CD4-positive, alpha-beta memory T cell (primary cell): ENCODE measurements at regions not wholly inside any gene's neighbourhood (a gene's known extent, or its start where the extent isn't known, plus 50 kb on each side); places are given as distances from the start of the nearest gene placed in this dataset.

Experiments used
- CTCF ChIA-PET: fragments of 350-600 bp; sonication (Branson Sonifier 250); formaldehyde crosslinking; loops from one replicate; lab custom pipeline; 2021; ENCODE audit warnings: inconsistent platforms; ENCODE audit not compliant: partially characterized antibody; lab: Charles Lee
- POLR2A ChIA-PET: fragments of 350-600 bp; sonication (Branson Sonifier 250); formaldehyde crosslinking; loops from one replicate; lab custom pipeline; 2021; ENCODE audit not compliant: partially characterized antibody; lab: Charles Lee
- DNase-seq, 5 donors: peaks; one replicate each; pipeline versions ENCODE4 v3.0.0 to v3.0.0-alpha.2; 2020 to 2022; ENCODE audit warnings: mixed read lengths in 1 of 5
- H3K27ac ChIP-seq: one replicate; pipeline ENCODE4 v1.7.0; 2013; ENCODE audit warnings: low read depth, low read length
- H3K27me3 ChIP-seq: 2 replicates; pipeline ENCODE4 v1.7.0; 2013; ENCODE audit warnings: mild to moderate bottlenecking, low read length, moderate library complexity; ENCODE audit not compliant: insufficient read depth
- H3K36me3 ChIP-seq: 2 replicates; pipeline ENCODE4 v1.7.0; 2013; ENCODE audit warnings: mild to moderate bottlenecking, low read length, moderate library complexity; ENCODE audit not compliant: insufficient read depth
- H3K4me1 ChIP-seq: 2 replicates; pipeline ENCODE4 v1.7.0; 2013; ENCODE audit warnings: mild to moderate bottlenecking, low read length, moderate library complexity; ENCODE audit not compliant: insufficient read depth
- H3K4me3 ChIP-seq, 2 donors: one replicate each; pipeline ENCODE4 v1.7.0; 2013; ENCODE audit warnings: low read length in 2 of 2, mild to moderate bottlenecking in 1 of 2
- H3K9me3 ChIP-seq, 2 donors: one replicate each; pipeline ENCODE4 v1.7.0; 2013; ENCODE audit warnings: low read length in 2 of 2, control low read depth in 1 of 2; ENCODE audit not compliant: control insufficient read depth in 1 of 2
- H3K27ac Mint-ChIP-seq, 7 donors: one replicate each; pipeline ENCODE4 v1.8.0; 2020 to 2021; ENCODE audit warnings: mixed read lengths in 7 of 7, mild to moderate bottlenecking in 6 of 7, inconsistent platforms in 3 of 7, moderate library complexity in 3 of 7
- H3K27me3 Mint-ChIP-seq, 2 donors: one replicate each; pipeline ENCODE4 v1.8.0; 2020 to 2021; ENCODE audit warnings: mixed read lengths in 2 of 2
- H3K36me3 Mint-ChIP-seq, 2 donors: one replicate each; pipeline ENCODE4 v1.8.0; 2020 to 2021; ENCODE audit warnings: mixed read lengths in 2 of 2, inconsistent platforms in 1 of 2, mild to moderate bottlenecking in 1 of 2
- H3K4me1 Mint-ChIP-seq, 4 donors: one replicate each; pipeline ENCODE4 v1.8.0; 2020 to 2021; ENCODE audit warnings: mixed read lengths in 4 of 4, mild to moderate bottlenecking in 1 of 4
- H3K4me3 Mint-ChIP-seq, 8 donors: one replicate each; pipeline ENCODE4 v1.8.0; 2020 to 2021; ENCODE audit warnings: mixed read lengths in 8 of 8, mild to moderate bottlenecking in 7 of 8, moderate library complexity in 6 of 8, inconsistent platforms in 3 of 8
- H3K9me3 Mint-ChIP-seq, 8 donors: one replicate each; pipeline ENCODE4 v1.8.0; 2020 to 2021; ENCODE audit warnings: mixed read lengths in 8 of 8, mild to moderate bottlenecking in 5 of 8, inconsistent platforms in 3 of 8, moderate library complexity in 1 of 8
- intact Hi-C: fragments of 100-400 bp; cut with micrococcal nuclease; formaldehyde crosslinking; loops from one replicate; pipeline ENCODE4 v1.15.1; 2023

DNA sequence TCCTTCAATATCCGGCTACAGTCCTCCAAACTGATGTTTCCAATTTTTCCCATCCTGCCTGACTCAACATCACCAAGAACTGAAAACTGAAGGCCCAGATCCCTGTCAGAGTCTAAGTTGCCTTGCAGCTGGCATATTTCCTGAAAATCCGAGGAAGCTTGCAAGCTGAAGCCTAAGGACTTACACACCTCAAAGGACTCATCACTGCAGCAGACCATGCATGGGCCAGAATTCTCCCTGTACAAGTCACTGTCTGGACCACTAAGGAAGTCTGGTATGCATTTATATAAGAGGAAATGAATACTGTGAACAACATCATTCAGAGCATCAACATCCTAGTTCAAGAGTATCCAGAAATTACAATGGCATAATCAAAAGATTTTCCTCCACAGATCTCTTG, 548.8 kb upstream of the MDFIC2 start:
- no peak overlapping the region for H3K27ac ChIP-seq
- H3K27ac Mint-ChIP-seq: no peak overlapping the region
- CTCF ChIA-PET: no interaction called here
- peaks cover 7% of the 10 kb centered on the region in 2 donors for H3K27me3 Mint-ChIP-seq
- H3K4me3 Mint-ChIP-seq: no peak overlapping the region
- POLR2A ChIA-PET: no interaction called here
- H3K9me3 ChIP-seq: no peaks in the 10 kb centered on the region
- intact Hi-C loops: no loop called here
- H3K4me3 ChIP-seq: no peak overlapping the region
- no peaks in the 10 kb centered on the region for H3K36me3 ChIP-seq
- DNase-seq: no peak
- H3K4me1 Mint-ChIP-seq: no peaks in the 10 kb centered on the region
- H3K36me3 Mint-ChIP-seq: no peaks in the 10 kb centered on the region
- peaks cover 5% of the 10 kb centered on the region for H3K27me3 ChIP-seq
- H3K9me3 Mint-ChIP-seq: peaks cover 0 to 6% (median 4%) of the 10 kb centered on the region in 8 donors
- no peaks in the 10 kb centered on the region for H3K4me1 ChIP-seq

GRCh38 chr3:70857916-70858315, 545.5 kb upstream of the MDFIC2 start:
- Histone ChIP-seq H3K27ac (no peak overlapping the region), H3K4me3 (no peak overlapping the region), H3K36me3 (no peaks in the 10 kb centered on the region), H3K4me1 (no peaks in the 10 kb centered on the region), H3K9me3 (no peaks in the 10 kb centered on the region), H3K27me3 (no peaks in the 10 kb centered on the region)
- Mint-ChIP-seq H3K36me3 (no peaks in the 10 kb centered on the region), H3K27me3 (peaks cover 5 to 11% of the 10 kb centered on the region in 2 donors), H3K27ac (no peak overlapping the region), H3K9me3 (no peaks in the 10 kb centered on the region), H3K4me1 (peaks cover 0 to 5% (median 0%) of the 10 kb centered on the region in 4 donors), H3K4me3 (no peak overlapping the region)
- POLR2A ChIA-PET: no interaction called here
- intact Hi-C loops: no loop called here
- DNase-seq: no peak
- CTCF ChIA-PET: no interaction called here

DNA sequence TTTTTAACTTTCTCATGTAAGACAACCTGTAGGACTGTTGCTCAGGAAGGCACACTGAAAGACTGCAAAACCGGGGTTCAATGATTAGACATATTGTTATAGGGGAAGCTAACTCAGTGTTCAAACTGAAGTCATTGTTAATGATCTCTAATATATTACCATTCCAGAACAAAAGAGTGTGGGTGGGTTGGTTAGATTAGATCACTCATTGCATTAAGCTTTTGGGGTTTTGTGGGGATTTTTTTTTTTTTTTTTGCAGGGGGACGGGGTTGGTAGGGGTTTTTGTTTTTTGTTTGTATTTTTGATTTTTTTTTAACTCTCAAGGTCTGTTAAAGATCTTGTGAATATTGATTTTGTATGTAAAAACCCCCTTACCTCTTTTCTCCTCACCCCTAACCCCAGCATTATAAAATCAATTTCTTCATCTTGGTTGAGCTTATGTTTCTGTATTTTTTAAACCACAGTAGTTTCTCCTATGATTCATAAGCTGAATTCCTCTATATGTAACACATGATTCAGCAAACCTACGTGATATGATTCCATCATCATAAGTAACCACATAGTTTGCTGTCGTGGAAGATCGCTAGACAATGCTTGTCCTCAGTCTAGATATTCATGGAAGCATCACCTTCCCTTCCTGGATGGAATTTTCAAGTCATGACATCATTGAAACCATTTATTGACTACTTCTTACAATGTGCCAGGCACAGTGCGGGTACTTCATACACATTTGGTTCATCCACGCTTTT, 544.1 kb upstream of the MDFIC2 start:
- no peaks in the 10 kb centered on the region for H3K9me3 Mint-ChIP-seq
- DNase-seq: no peak
- ChIA-PET CTCF (interaction anchor here (1.0 to 1.2 kb wide), 2 partner anchors 17 to 387 kb away, joined by 3 read pairs; no protein-coding TSS in a partner anchor), POLR2A (no interaction called here)
- H3K27ac ChIP-seq: no peak overlapping the region
- no peaks in the 10 kb centered on the region for H3K36me3 ChIP-seq
- H3K27me3 Mint-ChIP-seq: peaks cover 4 to 7% of the 10 kb centered on the region in 2 donors
- H3K4me1 Mint-ChIP-seq: peaks cover 0 to 5% (median 0%) of the 10 kb centered on the region in 4 donors
- H3K27me3 ChIP-seq: no peaks in the 10 kb centered on the region
- H3K4me3 Mint-ChIP-seq: no peak overlapping the region
- intact Hi-C loops: no loop called here
- no peaks in the 10 kb centered on the region for H3K4me1 ChIP-seq
- H3K36me3 Mint-ChIP-seq: no peaks in the 10 kb centered on the region
- H3K9me3 ChIP-seq: no peaks in the 10 kb centered on the region
- no peak overlapping the region for H3K4me3 ChIP-seq
- peak overlapping the region in 1 of 7 donors; percentile 64 for H3K27ac Mint-ChIP-seq

- Histone ChIP-seq H3K9me3 (no peaks in the 10 kb centered on the region), H3K27ac (no peak overlapping the region), H3K4me1 (no peaks in the 10 kb centered on the region), H3K4me3 (no peak overlapping the region), H3K27me3 (no peaks in the 10 kb centered on the region), H3K36me3 (no peaks in the 10 kb centered on the region)
- Mint-ChIP-seq H3K36me3 (no peaks in the 10 kb centered on the region), H3K4me3 (no peak overlapping the region), H3K27me3 (peaks cover 4 to 9% of the 10 kb centered on the region in 2 donors), H3K27ac (no peak overlapping the region), H3K9me3 (no peaks in the 10 kb centered on the region), H3K4me1 (peaks cover 0 to 5% (median 0%) of the 10 kb centered on the region in 4 donors)
- intact Hi-C loops: no loop called here
- CTCF ChIA-PET: no interaction called here
- POLR2A ChIA-PET: no interaction called here
- no peak for DNase-seq
These were observed 542.7 kb upstream of the MDFIC2 start for GRCh38 chr3:70855149-70855548.

GRCh38 chr3:70854108-70854507, 541.7 kb upstream of the MDFIC2 start:
- no peaks in the 10 kb centered on the region for H3K9me3 Mint-ChIP-seq
- H3K4me3 Mint-ChIP-seq: no peak overlapping the region
- CTCF ChIA-PET: no interaction called here
- no peak for DNase-seq
- no peak overlapping the region for H3K4me3 ChIP-seq
- no peaks in the 10 kb centered on the region for H3K4me1 ChIP-seq
- POLR2A ChIA-PET: no interaction called here
- peaks cover 6 to 12% of the 10 kb centered on the region in 2 donors for H3K27me3 Mint-ChIP-seq
- no peaks in the 10 kb centered on the region for H3K36me3 Mint-ChIP-seq
- no peaks in the 10 kb centered on the region for H3K27me3 ChIP-seq
- H3K36me3 ChIP-seq: no peaks in the 10 kb centered on the region
- H3K27ac ChIP-seq: no peak overlapping the region
- H3K4me1 Mint-ChIP-seq: peaks cover 0 to 5% (median 0%) of the 10 kb centered on the region in 4 donors
- intact Hi-C loops: no loop called here
- no peaks in the 10 kb centered on the region for H3K9me3 ChIP-seq
- no peak overlapping the region for H3K27ac Mint-ChIP-seq

DNA sequence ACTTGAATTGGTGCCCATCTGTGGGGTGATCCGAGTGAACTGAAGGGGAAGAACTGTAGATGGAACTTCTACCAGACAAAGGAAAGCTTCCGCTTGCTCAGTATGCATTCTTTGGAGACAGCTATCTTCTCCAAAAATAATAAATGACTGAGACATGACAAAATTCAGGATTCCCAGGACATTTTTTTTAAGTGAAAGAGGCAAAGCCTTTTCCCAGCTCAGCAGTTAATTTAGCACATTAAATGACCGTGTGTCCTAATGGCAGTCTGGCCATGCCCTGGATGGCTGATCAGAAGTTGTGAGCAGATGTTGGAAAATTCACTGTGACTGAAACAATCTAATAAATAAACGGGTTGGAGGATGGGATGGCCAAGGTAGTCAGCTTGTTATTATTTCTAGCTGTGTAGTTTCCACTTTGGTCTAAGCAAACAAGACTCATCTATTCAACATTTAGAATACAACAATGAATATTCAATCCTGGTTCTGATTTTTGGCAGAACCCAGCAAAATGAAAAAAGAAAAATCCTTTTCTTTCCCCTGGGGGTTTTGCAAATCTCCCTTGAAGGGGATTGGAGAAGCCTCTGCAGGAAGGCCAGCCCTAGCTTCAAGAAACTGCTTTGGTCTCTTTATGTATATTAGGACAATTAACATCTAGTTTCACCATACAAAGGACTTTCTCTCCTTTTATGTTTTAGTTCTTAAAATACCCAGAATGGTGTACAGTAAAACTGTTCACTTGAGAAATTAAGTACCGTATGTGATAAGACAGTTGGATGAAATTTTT, 540.9 kb upstream of the MDFIC2 start:
- CTCF ChIA-PET: no interaction called here

DNA sequence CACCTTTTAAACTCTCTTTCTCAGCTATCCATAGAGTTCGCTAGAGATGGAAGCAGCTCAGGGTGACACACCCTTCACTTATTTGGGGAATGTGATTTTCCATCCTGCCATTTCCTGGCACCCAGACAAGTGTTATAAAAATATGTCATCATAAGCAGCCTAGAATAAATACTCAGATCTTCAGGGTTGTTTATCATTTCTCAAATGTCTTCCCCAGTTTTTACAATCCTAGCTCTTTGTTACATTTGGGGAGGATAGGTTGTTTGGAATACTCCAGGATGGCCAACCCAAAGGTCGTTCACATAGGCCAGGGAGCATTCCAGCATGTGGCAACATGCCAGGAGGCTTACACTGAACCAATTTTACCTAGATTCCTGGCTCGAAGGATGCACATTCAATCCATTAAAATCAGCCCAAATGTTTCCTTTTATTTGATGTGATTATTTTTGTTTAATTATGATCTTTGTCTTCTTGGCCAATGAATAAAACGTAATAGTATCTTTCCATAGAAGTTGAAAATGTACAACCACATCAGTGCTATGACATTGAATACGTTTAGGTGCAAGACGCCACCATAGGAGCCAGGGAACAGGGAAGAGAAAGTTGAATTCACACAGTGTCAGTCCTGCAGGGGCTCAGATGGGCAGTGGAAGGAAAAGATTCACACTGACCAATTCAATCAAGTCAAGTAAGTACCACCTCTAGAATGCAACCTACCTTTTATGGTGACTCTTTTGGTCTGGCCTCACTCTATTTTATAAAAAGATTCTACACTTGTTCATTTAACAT, 537.7 kb upstream of the MDFIC2 start:
- Histone ChIP-seq H3K36me3 (no peaks in the 10 kb centered on the region), H3K4me3 (no peak overlapping the region), H3K4me1 (no peaks in the 10 kb centered on the region), H3K27ac (no peak overlapping the region), H3K27me3 (no peaks in the 10 kb centered on the region), H3K9me3 (no peaks in the 10 kb centered on the region)
- Mint-ChIP-seq H3K36me3 (no peaks in the 10 kb centered on the region), H3K4me1 (peaks cover 0 to 5% (median 0%) of the 10 kb centered on the region in 4 donors), H3K4me3 (no peak overlapping the region), H3K27ac (no peak overlapping the region), H3K27me3 (peaks cover 5 to 17% of the 10 kb centered on the region in 2 donors), H3K9me3 (peaks cover 0 to 3% (median 0%) of the 10 kb centered on the region in 8 donors)
- ChIA-PET CTCF (no interaction called here), POLR2A (no interaction called here)
- intact Hi-C loops: no loop called here
- DNase-seq: no peak

More for the DNA sequence above, 540.9 kb upstream of the MDFIC2 start:
- H3K4me1 Mint-ChIP-seq: peaks cover 0 to 5% (median 0%) of the 10 kb centered on the region in 4 donors
- no peak overlapping the region for H3K27ac Mint-ChIP-seq
- Histone ChIP-seq H3K4me3 (no peak overlapping the region), H3K4me1 (no peaks in the 10 kb centered on the region), H3K27me3 (no peaks in the 10 kb centered on the region), H3K36me3 (no peaks in the 10 kb centered on the region), H3K27ac (no peak overlapping the region), H3K9me3 (no peaks in the 10 kb centered on the region)
- no peak overlapping the region for H3K4me3 Mint-ChIP-seq
- DNase-seq: no peak
- intact Hi-C loops: no loop called here
- H3K9me3 Mint-ChIP-seq: no peaks in the 10 kb centered on the region
- H3K27me3 Mint-ChIP-seq: peaks cover 8 to 12% of the 10 kb centered on the region in 2 donors
- H3K36me3 Mint-ChIP-seq: no peaks in the 10 kb centered on the region
- POLR2A ChIA-PET: no interaction called here
